NCI-H2227 (cell line): ENCODE measurements at regions not wholly inside any gene's neighbourhood (a gene's known extent, or its start where the extent isn't known, plus 50 kb on each side); places are given as distances from the start of the nearest gene placed in this dataset.
"Not testable (repeated sequence)": the region's sequence is repeated elsewhere in the genome, so short reads cannot be mapped to it uniquely, and the experiment has no call there.

Source experiments
- DNase-seq: peaks from one replicate; lab custom pipeline; 2025; ENCODE audit not compliant: unreplicated experiment; lab: John Stamatoyannopoulos, UW

- DNase-seq = no peak
These were observed 662.0 kb upstream of the GBE1 start for GRCh38 chr3:82423268-82424030.

- no peak for DNase-seq
These were observed 655.4 kb upstream of the GBE1 start for GRCh38 chr3:82416830-82417229.

GRCh38 chr3:82416349-82416748, 654.9 kb upstream of the GBE1 start:
- no peak for DNase-seq

- no peak for DNase-seq
These were observed 651.7 kb upstream of the GBE1 start for GRCh38 chr3:82413171-82413570.

GRCh38 chr3:82410366-82410765, 648.9 kb upstream of the GBE1 start:
- DNase-seq = no peak

GRCh38 chr3:82409842-82410241, 648.4 kb upstream of the GBE1 start:
- no peak for DNase-seq

GRCh38 chr3:82392203-82392775, 630.8 kb upstream of the GBE1 start:
- DNase-seq = no peak

- DNase-seq = no peak
These were observed 629.4 kb upstream of the GBE1 start for GRCh38 chr3:82390868-82391267.

GRCh38 chr3:82386647-82387046, 625.2 kb upstream of the GBE1 start:
- DNase-seq = no peak

- no peak for DNase-seq
These were observed 622.7 kb upstream of the GBE1 start for GRCh38 chr3:82384181-82384580.

GRCh38 chr3:82382831-82383230, 621.4 kb upstream of the GBE1 start:
- no peak for DNase-seq

- no peak for DNase-seq
These were observed 616.9 kb upstream of the GBE1 start for GRCh38 chr3:82378392-82378791.

GRCh38 chr3:82376883-82377282, 615.4 kb upstream of the GBE1 start:
- DNase-seq = no peak

GRCh38 chr3:82373833-82374232, 612.4 kb upstream of the GBE1 start:
- not testable (repeated sequence) for DNase-seq

- no peak for DNase-seq
These were observed 603.4 kb upstream of the GBE1 start for GRCh38 chr3:82364827-82365226.

GRCh38 chr3:82363131-82363530, 601.7 kb upstream of the GBE1 start:
- DNase-seq = no peak

- DNase-seq = no peak
These were observed 593.8 kb upstream of the GBE1 start for GRCh38 chr3:82355228-82355627.

- no peak for DNase-seq
These were observed 592.8 kb upstream of the GBE1 start for GRCh38 chr3:82354228-82354627.

GRCh38 chr3:82353306-82354171, 592.1 kb upstream of the GBE1 start:
- no peak for DNase-seq

- DNase-seq = no peak
These were observed 586.1 kb upstream of the GBE1 start for GRCh38 chr3:82347585-82347984.

- DNase-seq = no peak
These were observed 581.1 kb upstream of the GBE1 start for GRCh38 chr3:82342521-82342920.

- no peak for DNase-seq
These were observed 567.9 kb upstream of the GBE1 start for GRCh38 chr3:82329300-82329699.
